CD8-positive, alpha-beta memory T cell (primary cell): ENCODE measurements at regions not wholly inside any gene's neighbourhood (a gene's known extent, or its start where the extent isn't known, plus 50 kb on each side); places are given as distances from the start of the nearest gene placed in this dataset.

ENCODE experiments used
- CTCF ChIA-PET: fragments of 350-600 bp; sonication (Branson Sonifier 250); formaldehyde crosslinking; loops from one replicate; lab custom pipeline; 2021; ENCODE audit warnings: antibody characterized with exemption; lab: Charles Lee
- POLR2A ChIA-PET: fragments of 350-600 bp; sonication (Branson Sonifier 250); formaldehyde crosslinking; loops from one replicate; lab custom pipeline; 2021; ENCODE audit warnings: antibody characterized with exemption; lab: Charles Lee
- DNase-seq, 5 donors: peaks; one replicate each; pipeline versions ENCODE4 v3.0.0 to v3.0.0-alpha.2; 2020 to 2022; ENCODE audit warnings: mixed read lengths in 1 of 5
- H3K27ac ChIP-seq: one replicate; pipeline ENCODE4 v1.7.0; 2013; ENCODE audit warnings: low read depth, mild to moderate bottlenecking, low read length, moderate library complexity
- H3K27me3 ChIP-seq: 2 replicates; pipeline ENCODE4 v1.7.0; 2013; ENCODE audit warnings: low read length, mild to moderate bottlenecking; ENCODE audit not compliant: insufficient read depth, poor library complexity, severe bottlenecking
- H3K36me3 ChIP-seq: 2 replicates; pipeline ENCODE4 v1.7.0; 2013; ENCODE audit warnings: mild to moderate bottlenecking, low read length, moderate library complexity; ENCODE audit not compliant: insufficient read depth
- H3K4me1 ChIP-seq: 2 replicates; pipeline ENCODE4 v1.7.0; 2013; ENCODE audit warnings: mild to moderate bottlenecking, low read length, moderate library complexity; ENCODE audit not compliant: insufficient read depth
- H3K4me3 ChIP-seq: 2 replicates; pipeline ENCODE4 v1.7.0; 2013; ENCODE audit warnings: mild to moderate bottlenecking, low read length
- H3K9me3 ChIP-seq: 2 replicates; pipeline ENCODE4 v1.7.0; 2013; ENCODE audit warnings: mild to moderate bottlenecking, low read length
- H3K27ac Mint-ChIP-seq, 8 donors: one replicate each; pipeline ENCODE4 v1.8.0; 2020 to 2021; ENCODE audit warnings: mixed read lengths in 8 of 8, mild to moderate bottlenecking in 6 of 8, inconsistent platforms in 3 of 8, moderate library complexity in 3 of 8
- H3K27me3 Mint-ChIP-seq, 2 donors: one replicate each; pipeline ENCODE4 v1.8.0; 2020 to 2021; ENCODE audit warnings: mixed read lengths in 2 of 2, mild to moderate bottlenecking in 1 of 2, moderate library complexity in 1 of 2
- H3K36me3 Mint-ChIP-seq, 3 donors: one replicate each; pipeline ENCODE4 v1.8.0; 2020 to 2021; ENCODE audit warnings: mixed read lengths in 3 of 3, inconsistent platforms in 1 of 3, mild to moderate bottlenecking in 1 of 3
- H3K4me1 Mint-ChIP-seq, 3 donors: one replicate each; pipeline ENCODE4 v1.8.0; 2020 to 2021; ENCODE audit warnings: mixed read lengths in 3 of 3, inconsistent platforms in 1 of 3, mild to moderate bottlenecking in 1 of 3
- H3K4me3 Mint-ChIP-seq, 7 donors: one replicate each; pipeline ENCODE4 v1.8.0; 2020 to 2021; ENCODE audit warnings: mixed read lengths in 7 of 7, mild to moderate bottlenecking in 6 of 7, moderate library complexity in 4 of 7, inconsistent platforms in 2 of 7
- H3K9me3 Mint-ChIP-seq, 5 donors: one replicate each; pipeline ENCODE4 v1.8.0; 2020 to 2022; ENCODE audit warnings: mixed read lengths in 5 of 5, mild to moderate bottlenecking in 3 of 5, moderate library complexity in 2 of 5, inconsistent platforms in 1 of 5

- Histone ChIP-seq H3K27ac (no peak overlapping the region), H3K36me3 (no peaks in the 10 kb centered on the region), H3K27me3 (no peaks in the 10 kb centered on the region), H3K4me3 (no peak overlapping the region), H3K4me1 (no peaks in the 10 kb centered on the region), H3K9me3 (no peaks in the 10 kb centered on the region)
- Mint-ChIP-seq H3K4me3 (no peak overlapping the region), H3K27ac (no peak overlapping the region), H3K27me3 (peaks cover 6 to 31% of the 10 kb centered on the region in 2 donors), H3K4me1 (no peaks in the 10 kb centered on the region), H3K36me3 (no peaks in the 10 kb centered on the region), H3K9me3 (peaks cover 0 to 3% (median 0%) of the 10 kb centered on the region in 5 donors)
- ChIA-PET CTCF (interaction anchor here (1.5 kb wide), 1 partner anchor 10 kb away, joined by 4 read pairs; no protein-coding TSS in a partner anchor), POLR2A (no interaction called here)
- DNase-seq: no peak
Measured at GRCh38 chr6:79804732-79805131, 142.6 kb downstream of the ELOVL4 start.

DNA sequence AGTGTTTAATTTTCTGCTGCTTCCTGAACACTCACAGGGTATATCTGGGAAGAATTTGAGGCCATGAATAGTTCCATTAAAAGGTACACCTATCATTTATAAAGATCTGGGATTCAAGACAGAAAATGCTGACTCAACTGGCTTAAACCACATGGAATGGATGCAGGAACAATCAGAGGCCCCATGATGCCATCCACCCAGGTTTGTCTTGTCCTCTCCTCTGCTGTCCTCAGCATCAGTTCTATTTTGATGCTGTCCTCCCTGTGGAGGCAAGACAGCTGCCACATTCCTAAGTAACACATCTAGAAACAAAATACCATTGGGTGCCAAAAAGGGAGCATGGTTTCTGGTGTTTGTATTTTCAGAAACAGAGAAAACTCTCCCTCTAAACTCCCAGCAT, 143.4 kb downstream of the ELOVL4 start:
- Mint-ChIP-seq H3K27me3 (peaks cover 6 to 31% of the 10 kb centered on the region in 2 donors), H3K4me1 (no peaks in the 10 kb centered on the region), H3K4me3 (no peak overlapping the region), H3K27ac (no peak overlapping the region), H3K9me3 (peaks cover 0 to 3% (median 0%) of the 10 kb centered on the region in 5 donors), H3K36me3 (no peaks in the 10 kb centered on the region)
- ChIA-PET CTCF (no interaction called here), POLR2A (no interaction called here)
- Histone ChIP-seq H3K4me1 (no peaks in the 10 kb centered on the region), H3K27ac (no peak overlapping the region), H3K4me3 (no peak overlapping the region), H3K36me3 (no peaks in the 10 kb centered on the region), H3K9me3 (no peaks in the 10 kb centered on the region), H3K27me3 (no peaks in the 10 kb centered on the region)
- no peak for DNase-seq

- Mint-ChIP-seq H3K27ac (no peak overlapping the region), H3K4me3 (no peak overlapping the region), H3K4me1 (no peaks in the 10 kb centered on the region), H3K27me3 (peaks cover 6 to 31% of the 10 kb centered on the region in 2 donors), H3K9me3 (peaks cover 0 to 3% (median 0%) of the 10 kb centered on the region in 5 donors), H3K36me3 (no peaks in the 10 kb centered on the region)
- no peaks in the 10 kb centered on the region for H3K4me1 ChIP-seq
- ChIA-PET CTCF (no interaction called here), POLR2A (no interaction called here)
- no peak overlapping the region for H3K27ac ChIP-seq
- H3K4me3 ChIP-seq: no peak overlapping the region
- H3K36me3 ChIP-seq: no peaks in the 10 kb centered on the region
- no peaks in the 10 kb centered on the region for H3K27me3 ChIP-seq
- no peak for DNase-seq
- no peaks in the 10 kb centered on the region for H3K9me3 ChIP-seq
Measured at GRCh38 chr6:79802657-79803300, 144.6 kb downstream of the ELOVL4 start.

DNA sequence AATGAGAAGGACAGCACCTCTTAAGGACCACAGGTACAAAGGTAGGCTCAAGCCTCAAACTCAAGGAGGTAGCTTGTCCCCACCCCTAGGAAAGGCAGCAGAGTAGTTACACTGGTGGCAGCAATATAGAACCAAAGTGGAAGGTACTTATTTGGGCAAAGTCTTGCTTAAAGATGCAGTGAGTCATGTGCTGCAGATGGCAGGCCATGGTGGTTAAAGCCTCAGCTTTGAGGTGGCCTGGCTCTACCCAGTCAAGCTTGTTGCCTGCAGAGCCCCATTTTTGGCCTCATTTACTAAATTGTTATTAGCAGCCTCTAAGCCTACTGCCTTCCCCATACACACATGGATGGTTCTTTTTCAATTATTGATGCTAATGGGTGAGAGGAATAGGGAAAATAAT, 146.0 kb downstream of the ELOVL4 start:
- no peaks in the 10 kb centered on the region for H3K36me3 ChIP-seq
- DNase-seq: no peak
- ChIA-PET POLR2A (no interaction called here), CTCF (interaction anchor here (0.9 kb wide), 1 partner anchor 23 kb away, joined by 3 read pairs; no protein-coding TSS in a partner anchor)
- no peaks in the 10 kb centered on the region for H3K9me3 Mint-ChIP-seq
- no peak overlapping the region for H3K27ac ChIP-seq
- H3K4me3 ChIP-seq: no peak overlapping the region
- H3K9me3 ChIP-seq: no peaks in the 10 kb centered on the region
- H3K4me1 Mint-ChIP-seq: no peaks in the 10 kb centered on the region
- H3K4me1 ChIP-seq: no peaks in the 10 kb centered on the region
- no peak overlapping the region for H3K27ac Mint-ChIP-seq
- peaks cover 8 to 25% of the 10 kb centered on the region in 2 donors for H3K27me3 Mint-ChIP-seq
- no peaks in the 10 kb centered on the region for H3K36me3 Mint-ChIP-seq
- no peak overlapping the region for H3K4me3 Mint-ChIP-seq
- H3K27me3 ChIP-seq: no peaks in the 10 kb centered on the region

DNA sequence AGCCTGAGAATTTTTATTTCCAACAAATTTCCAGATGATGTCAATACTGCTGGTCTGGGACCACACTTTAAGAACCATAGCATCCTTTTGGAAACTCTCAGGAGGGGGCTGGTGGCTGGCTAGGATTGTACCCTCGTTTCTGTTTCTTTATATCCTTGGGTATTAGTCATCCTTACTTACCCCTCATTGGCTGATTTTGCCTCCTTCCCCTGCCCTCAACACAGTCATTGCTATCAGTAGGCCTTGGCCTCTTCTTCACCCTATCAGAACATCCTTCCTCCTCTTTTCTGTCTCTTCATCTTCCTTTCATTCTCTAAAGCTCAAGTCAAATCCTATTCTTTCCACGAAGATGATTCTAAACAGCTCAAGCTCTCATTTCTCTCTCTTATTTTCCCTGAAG, 148.5 kb downstream of the ELOVL4 start:
- no peak overlapping the region for H3K4me3 Mint-ChIP-seq
- Histone ChIP-seq H3K9me3 (no peaks in the 10 kb centered on the region), H3K27me3 (no peaks in the 10 kb centered on the region), H3K4me1 (no peaks in the 10 kb centered on the region), H3K36me3 (no peaks in the 10 kb centered on the region), H3K27ac (no peak overlapping the region), H3K4me3 (no peak overlapping the region)
- H3K27ac Mint-ChIP-seq: no peak overlapping the region
- no peaks in the 10 kb centered on the region for H3K9me3 Mint-ChIP-seq
- H3K27me3 Mint-ChIP-seq: peaks cover 3 to 16% of the 10 kb centered on the region in 2 donors
- no peaks in the 10 kb centered on the region for H3K4me1 Mint-ChIP-seq
- no peak for DNase-seq
- ChIA-PET POLR2A (no interaction called here), CTCF (no interaction called here)
- H3K36me3 Mint-ChIP-seq: no peaks in the 10 kb centered on the region

- Mint-ChIP-seq H3K4me1 (no peaks in the 10 kb centered on the region), H3K36me3 (no peaks in the 10 kb centered on the region), H3K27me3 (peaks cover 3 to 12% of the 10 kb centered on the region in 2 donors), H3K9me3 (peaks cover 0 to 2% (median 0%) of the 10 kb centered on the region in 5 donors), H3K4me3 (no peak overlapping the region), H3K27ac (no peak overlapping the region)
- H3K27me3 ChIP-seq: no peaks in the 10 kb centered on the region
- no peak for DNase-seq
- no peaks in the 10 kb centered on the region for H3K4me1 ChIP-seq
- ChIA-PET POLR2A (no interaction called here), CTCF (no interaction called here)
- H3K36me3 ChIP-seq: no peaks in the 10 kb centered on the region
- no peak overlapping the region for H3K27ac ChIP-seq
- no peaks in the 10 kb centered on the region for H3K9me3 ChIP-seq
- H3K4me3 ChIP-seq: no peak overlapping the region
Measured at GRCh38 chr6:79797912-79798311, 149.4 kb downstream of the ELOVL4 start.

GRCh38 chr6:79797163-79797764, 150.1 kb downstream of the ELOVL4 start:
- Mint-ChIP-seq H3K4me3 (no peak overlapping the region), H3K9me3 (peaks cover 0 to 2% (median 0%) of the 10 kb centered on the region in 5 donors), H3K4me1 (no peaks in the 10 kb centered on the region), H3K36me3 (no peaks in the 10 kb centered on the region), H3K27me3 (peaks cover 3 to 11% of the 10 kb centered on the region in 2 donors), H3K27ac (no peak overlapping the region)
- CTCF ChIA-PET: interaction anchor here (1.8 kb wide), 1 partner anchor 16 kb away, joined by 4 read pairs; no protein-coding TSS in a partner anchor
- no peak overlapping the region for H3K4me3 ChIP-seq
- DNase-seq: no peak
- POLR2A ChIA-PET: no interaction called here
- H3K27ac ChIP-seq: no peak overlapping the region
- no peaks in the 10 kb centered on the region for H3K36me3 ChIP-seq
- no peaks in the 10 kb centered on the region for H3K9me3 ChIP-seq
- H3K27me3 ChIP-seq: no peaks in the 10 kb centered on the region
- no peaks in the 10 kb centered on the region for H3K4me1 ChIP-seq

- no peak overlapping the region for H3K4me3 ChIP-seq
- ChIA-PET CTCF (interaction anchor here (1.4 to 1.8 kb wide), 2 partner anchors 9 to 17 kb away, joined by 3 to 4 read pairs; no protein-coding TSS in a partner anchor), POLR2A (no interaction called here)
- Mint-ChIP-seq H3K9me3 (peaks cover 0 to 2% (median 0%) of the 10 kb centered on the region in 5 donors), H3K27ac (no peak overlapping the region), H3K27me3 (peaks cover 3 to 5% of the 10 kb centered on the region in 2 donors), H3K4me1 (peaks cover 0 to 1% (median 0%) of the 10 kb centered on the region in 3 donors), H3K36me3 (no peaks in the 10 kb centered on the region), H3K4me3 (no peak overlapping the region)
- no peak overlapping the region for H3K27ac ChIP-seq
- H3K36me3 ChIP-seq: no peaks in the 10 kb centered on the region
- H3K4me1 ChIP-seq: no peaks in the 10 kb centered on the region
- H3K27me3 ChIP-seq: no peaks in the 10 kb centered on the region
- no peaks in the 10 kb centered on the region for H3K9me3 ChIP-seq
- DNase-seq: no peak
Measured at GRCh38 chr6:79796197-79796596, 151.2 kb downstream of the ELOVL4 start.
